ENCODE measurements at regions not wholly inside any gene's neighbourhood (a gene's known extent, or its start where the extent isn't known, plus 50 kb on each side); places are given as distances from the start of the nearest gene placed in this dataset.

DNA sequence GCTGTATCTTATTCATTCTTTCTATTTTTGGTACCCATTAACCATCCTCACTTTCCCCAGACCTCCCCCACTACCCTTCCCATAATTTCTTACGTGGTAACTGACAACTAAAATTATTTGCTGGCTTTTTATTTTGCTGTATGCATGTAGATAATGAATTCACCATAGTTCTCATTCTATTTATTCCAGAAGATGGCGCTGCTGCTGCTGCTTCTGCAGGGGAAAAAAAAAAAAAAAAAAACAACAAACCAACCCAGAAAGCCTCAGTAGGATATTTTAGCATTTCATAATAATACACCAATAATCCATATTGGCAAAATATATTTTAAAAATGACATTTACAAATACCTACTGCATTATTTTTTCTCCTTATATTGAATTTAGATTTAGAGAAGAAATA, 416.6 kb upstream of the MAGEB18 start:
- Histone ChIP-seq H3K4me3 (ENCODE audit: low read depth, low read length) (no peak overlapping the region), H3K9me3 (ENCODE audit: control insufficient read depth, insufficient read depth, low read depth, low read length) (no peaks in the 10 kb centered on the region), H3K4me1 (ENCODE audit: control insufficient read depth, insufficient read depth, low read length) (no peaks in the 10 kb centered on the region), H3K27ac (ENCODE audit: extremely low read depth, low read depth, low read length) (no peak overlapping the region), H3K36me3 (ENCODE audit: control insufficient read depth in 2 of 2, insufficient read depth in 1 of 2, low read length in 2 of 2) (no peaks in the 10 kb centered on the region)
- CTCF ChIA-PET, result interaction anchor here (0.9 to 1.8 kb wide), 3 partner anchors 12 to 244 kb away, joined by 4 to 13 read pairs (median 4); no protein-coding TSS in a partner anchor
- no peak for TF ChIP-seq YY2 (tag by site-specific recombination; IDR thresholded peaks at IDR 0.05)
- no peak for TF ChIP-seq ZNF658 (tag by site-specific recombination; IDR thresholded peaks at IDR 0.05)
- TF ChIP-seq ZNF133 (tag by site-specific recombination; IDR thresholded peaks at IDR 0.05), result no peak
- no peak for TF ChIP-seq ZNF175 (tag by site-specific recombination; IDR thresholded peaks at IDR 0.05)
- peak; percentile 59 for TF ChIP-seq ZNF654 (tag by site-specific recombination; IDR thresholded peaks at IDR 0.05; ENCODE audit: low read depth)
- POLR2A ChIA-PET, result no interaction called here

DNA sequence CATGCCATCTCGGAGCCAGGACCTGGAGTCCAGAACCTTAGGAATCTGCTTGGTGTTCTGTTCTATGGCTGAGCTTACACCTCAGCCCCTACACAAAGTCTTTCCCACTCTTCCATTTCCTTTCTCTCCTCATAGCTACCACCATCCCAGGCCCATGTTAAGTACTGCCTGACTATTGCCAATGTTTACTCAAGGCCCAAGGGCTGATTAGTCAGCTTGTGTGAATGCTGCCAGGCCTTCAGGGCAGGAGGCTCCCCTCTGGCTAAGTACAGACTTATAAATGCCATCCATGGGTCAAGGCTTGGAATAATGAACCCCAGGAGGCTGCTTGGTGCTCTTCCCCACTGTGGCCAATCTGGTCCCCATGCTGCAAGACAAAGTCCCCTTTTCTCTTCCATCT, 411.6 kb upstream of the MAGEB18 start:
- H3K4me1 ChIP-seq (ENCODE audit: control insufficient read depth, insufficient read depth, low read length), result no peaks in the 10 kb centered on the region
- no peak overlapping the region for H3K27ac ChIP-seq (ENCODE audit: extremely low read depth, low read depth, low read length)
- H3K9me3 ChIP-seq (ENCODE audit: control insufficient read depth, insufficient read depth, low read depth, low read length), result no peaks in the 10 kb centered on the region
- ChIA-PET POLR2A (no interaction called here), CTCF (interaction anchor here (0.7 kb wide), 1 partner anchor 241 kb away, joined by 3 read pairs; no protein-coding TSS in a partner anchor)
- H3K36me3 ChIP-seq (ENCODE audit: control insufficient read depth in 2 of 2, insufficient read depth in 1 of 2, low read length in 2 of 2), result no peaks in the 10 kb centered on the region
- no peak for TF ChIP-seq OSR2 (tag by site-specific recombination; IDR thresholded peaks at IDR 0.05)
- no peak for TF ChIP-seq ZNF623 (tag by site-specific recombination; IDR thresholded peaks at IDR 0.05)
- no peak for TF ChIP-seq ZNF23 (tag by site-specific recombination; IDR thresholded peaks at IDR 0.05; ENCODE audit: borderline replicate concordance)
- TF ChIP-seq ZNF776 (tag by site-specific recombination; IDR thresholded peaks at IDR 0.05; ENCODE audit: borderline replicate concordance), result no peak
- TF ChIP-seq ZNF830 (tag by site-specific recombination; IDR thresholded peaks at IDR 0.05; ENCODE audit: low read depth), result no peak
- TF ChIP-seq, protein P1, sequence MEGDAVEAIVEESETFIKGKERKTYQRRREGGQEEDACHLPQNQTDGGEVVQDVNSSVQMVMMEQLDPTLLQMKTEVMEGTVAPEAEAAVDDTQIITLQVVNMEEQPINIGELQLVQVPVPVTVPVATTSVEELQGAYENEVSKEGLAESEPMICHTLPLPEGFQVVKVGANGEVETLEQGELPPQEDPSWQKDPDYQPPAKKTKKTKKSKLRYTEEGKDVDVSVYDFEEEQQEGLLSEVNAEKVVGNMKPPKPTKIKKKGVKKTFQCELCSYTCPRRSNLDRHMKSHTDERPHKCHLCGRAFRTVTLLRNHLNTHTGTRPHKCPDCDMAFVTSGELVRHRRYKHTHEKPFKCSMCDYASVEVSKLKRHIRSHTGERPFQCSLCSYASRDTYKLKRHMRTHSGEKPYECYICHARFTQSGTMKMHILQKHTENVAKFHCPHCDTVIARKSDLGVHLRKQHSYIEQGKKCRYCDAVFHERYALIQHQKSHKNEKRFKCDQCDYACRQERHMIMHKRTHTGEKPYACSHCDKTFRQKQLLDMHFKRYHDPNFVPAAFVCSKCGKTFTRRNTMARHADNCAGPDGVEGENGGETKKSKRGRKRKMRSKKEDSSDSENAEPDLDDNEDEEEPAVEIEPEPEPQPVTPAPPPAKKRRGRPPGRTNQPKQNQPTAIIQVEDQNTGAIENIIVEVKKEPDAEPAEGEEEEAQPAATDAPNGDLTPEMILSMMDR (tag by site-specific recombination; IDR thresholded peaks at IDR 0.05), result no peak
- TF ChIP-seq TRIM28 (IDR thresholded peaks at IDR 0.05; ENCODE audit: borderline replicate concordance, low read length), result no peak
- no peak overlapping the region for H3K4me3 ChIP-seq (ENCODE audit: low read depth, low read length)

DNA sequence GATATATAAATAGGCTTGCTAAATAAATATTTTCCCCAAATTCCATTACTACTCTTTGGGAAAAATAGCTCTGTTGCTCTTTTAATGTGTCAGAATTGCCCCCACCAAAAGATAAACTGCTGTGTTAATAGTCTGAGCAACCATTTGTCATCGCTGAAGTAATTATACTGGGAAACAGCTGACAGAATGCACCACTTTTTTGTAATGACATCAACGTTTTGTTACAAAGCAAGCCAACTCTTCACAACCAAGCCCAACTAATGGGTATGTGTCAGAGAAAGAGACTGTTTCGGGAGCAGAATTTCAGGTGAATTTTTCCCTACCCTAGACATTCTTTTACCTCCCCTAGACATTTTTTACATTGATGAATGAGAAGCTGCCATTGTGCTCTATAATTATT, 405.0 kb upstream of the MAGEB18 start:
- H3K27ac ChIP-seq (ENCODE audit: extremely low read depth, low read depth, low read length), result no peak overlapping the region
- ChIA-PET CTCF (interaction anchor here (0.5 to 2.8 kb wide), 2 partner anchors 11 to 31 kb away, joined by 3 to 13 read pairs; no protein-coding TSS in a partner anchor), POLR2A (no interaction called here)
- H3K36me3 ChIP-seq (ENCODE audit: control insufficient read depth in 2 of 2, insufficient read depth in 1 of 2, low read length in 2 of 2), result no peaks in the 10 kb centered on the region
- H3K4me3 ChIP-seq (ENCODE audit: low read depth, low read length), result no peak overlapping the region
- H3K4me1 ChIP-seq (ENCODE audit: control insufficient read depth, insufficient read depth, low read length), result no peaks in the 10 kb centered on the region
- H3K9me3 ChIP-seq (ENCODE audit: control insufficient read depth, insufficient read depth, low read depth, low read length), result no peaks in the 10 kb centered on the region
- TF ChIP-seq, protein P2, sequence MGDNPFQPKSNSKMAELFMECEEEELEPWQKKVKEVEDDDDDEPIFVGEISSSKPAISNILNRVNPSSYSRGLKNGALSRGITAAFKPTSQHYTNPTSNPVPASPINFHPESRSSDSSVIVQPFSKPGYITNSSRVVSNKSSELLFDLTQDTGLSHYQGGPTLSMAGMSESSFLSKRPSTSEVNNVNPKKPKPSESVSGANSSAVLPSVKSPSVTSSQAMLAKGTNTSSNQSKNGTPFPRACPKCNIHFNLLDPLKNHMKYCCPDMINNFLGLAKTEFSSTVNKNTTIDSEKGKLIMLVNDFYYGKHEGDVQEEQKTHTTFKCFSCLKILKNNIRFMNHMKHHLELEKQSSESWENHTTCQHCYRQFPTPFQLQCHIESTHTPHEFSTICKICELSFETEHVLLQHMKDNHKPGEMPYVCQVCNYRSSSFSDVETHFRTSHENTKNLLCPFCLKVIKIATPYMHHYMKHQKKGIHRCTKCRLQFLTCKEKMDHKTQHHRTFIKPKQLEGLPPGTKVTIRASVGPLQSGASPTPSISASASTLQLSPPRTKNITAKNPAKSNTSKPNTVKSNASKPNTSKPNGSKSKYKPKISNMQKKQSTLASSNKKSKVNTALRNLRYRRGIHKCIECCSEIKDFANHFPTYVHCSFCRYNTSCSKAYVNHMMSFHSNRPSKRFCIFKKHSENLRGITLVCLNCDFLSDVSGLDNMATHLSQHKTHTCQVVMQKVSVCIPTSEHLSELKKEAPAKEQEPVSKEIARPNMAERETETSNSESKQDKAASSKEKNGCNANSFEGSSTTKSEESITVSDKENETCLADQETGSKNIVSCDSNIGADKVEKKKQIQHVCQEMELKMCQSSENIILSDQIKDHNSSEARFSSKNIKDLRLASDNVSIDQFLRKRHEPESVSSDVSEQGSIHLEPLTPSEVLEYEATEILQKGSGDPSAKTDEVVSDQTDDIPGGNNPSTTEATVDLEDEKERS (tag by site-specific recombination; IDR thresholded peaks at IDR 0.05), result no peak
- TF ChIP-seq ZNF324 (tag by site-specific recombination; IDR thresholded peaks at IDR 0.05) (no peak), ZSCAN23 (tag by site-specific recombination; IDR thresholded peaks at IDR 0.05) (no peak), ZIC2 (tag by site-specific recombination; IDR thresholded peaks at IDR 0.05) (no peak), ZNF211 (tag by site-specific recombination; IDR thresholded peaks at IDR 0.05; ENCODE audit: low read depth) (no peak), ZBTB17 (tag by site-specific recombination; IDR thresholded peaks at IDR 0.05) (no peak), REPIN1 (tag by site-specific recombination; IDR thresholded peaks at IDR 0.05; ENCODE audit: low read depth) (no peak), ZNF664 (tag by site-specific recombination; IDR thresholded peaks at IDR 0.05) (no peak), GLIS2 (tag by site-specific recombination; IDR thresholded peaks at IDR 0.05) (no peak), ZNF776 (tag by site-specific recombination; IDR thresholded peaks at IDR 0.05; ENCODE audit: borderline replicate concordance) (no peak)
- TF ChIP-seq, protein P3, sequence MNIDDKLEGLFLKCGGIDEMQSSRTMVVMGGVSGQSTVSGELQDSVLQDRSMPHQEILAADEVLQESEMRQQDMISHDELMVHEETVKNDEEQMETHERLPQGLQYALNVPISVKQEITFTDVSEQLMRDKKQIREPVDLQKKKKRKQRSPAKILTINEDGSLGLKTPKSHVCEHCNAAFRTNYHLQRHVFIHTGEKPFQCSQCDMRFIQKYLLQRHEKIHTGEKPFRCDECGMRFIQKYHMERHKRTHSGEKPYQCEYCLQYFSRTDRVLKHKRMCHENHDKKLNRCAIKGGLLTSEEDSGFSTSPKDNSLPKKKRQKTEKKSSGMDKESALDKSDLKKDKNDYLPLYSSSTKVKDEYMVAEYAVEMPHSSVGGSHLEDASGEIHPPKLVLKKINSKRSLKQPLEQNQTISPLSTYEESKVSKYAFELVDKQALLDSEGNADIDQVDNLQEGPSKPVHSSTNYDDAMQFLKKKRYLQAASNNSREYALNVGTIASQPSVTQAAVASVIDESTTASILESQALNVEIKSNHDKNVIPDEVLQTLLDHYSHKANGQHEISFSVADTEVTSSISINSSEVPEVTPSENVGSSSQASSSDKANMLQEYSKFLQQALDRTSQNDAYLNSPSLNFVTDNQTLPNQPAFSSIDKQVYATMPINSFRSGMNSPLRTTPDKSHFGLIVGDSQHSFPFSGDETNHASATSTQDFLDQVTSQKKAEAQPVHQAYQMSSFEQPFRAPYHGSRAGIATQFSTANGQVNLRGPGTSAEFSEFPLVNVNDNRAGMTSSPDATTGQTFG (tag by site-specific recombination; IDR thresholded peaks at IDR 0.05; ENCODE audit: borderline replicate concordance), result no peak
- TF ChIP-seq, protein P4, sequence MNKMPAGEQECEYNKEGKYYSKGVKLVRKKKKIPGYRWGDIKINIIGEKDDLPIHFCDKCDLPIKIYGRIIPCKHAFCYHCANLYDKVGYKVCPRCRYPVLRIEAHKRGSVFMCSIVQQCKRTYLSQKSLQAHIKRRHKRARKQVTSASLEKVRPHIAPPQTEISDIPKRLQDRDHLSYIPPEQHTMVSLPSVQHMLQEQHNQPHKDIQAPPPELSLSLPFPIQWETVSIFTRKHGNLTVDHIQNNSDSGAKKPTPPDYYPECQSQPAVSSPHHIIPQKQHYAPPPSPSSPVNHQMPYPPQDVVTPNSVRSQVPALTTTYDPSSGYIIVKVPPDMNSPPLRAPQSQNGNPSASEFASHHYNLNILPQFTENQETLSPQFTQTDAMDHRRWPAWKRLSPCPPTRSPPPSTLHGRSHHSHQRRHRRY (tag by site-specific recombination; IDR thresholded peaks at IDR 0.05), result no peak

All from HEK293 (cell line).